ENCODE measurements at regions not wholly inside any gene's neighbourhood (a gene's known extent, or its start where the extent isn't known, plus 50 kb on each side); places are given as distances from the start of the nearest gene placed in this dataset.

DNA sequence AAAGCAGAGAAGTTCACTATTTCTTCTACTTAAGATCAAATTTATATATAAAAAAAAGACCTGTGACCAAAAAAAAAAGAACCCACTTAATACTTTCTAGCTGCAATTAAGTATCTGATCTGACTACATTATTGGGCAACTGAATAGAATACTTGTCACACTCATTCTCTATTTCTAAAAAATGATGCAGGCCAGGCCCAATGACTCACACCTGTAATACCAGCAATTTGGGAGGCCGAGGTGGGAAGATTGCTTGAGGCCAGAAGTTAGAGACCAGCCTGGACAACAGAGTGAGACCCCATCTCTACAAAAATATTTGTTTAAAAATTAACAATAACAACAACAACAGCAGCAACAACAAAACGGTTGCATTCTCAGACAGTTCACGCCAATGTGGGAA lies 108.8 kb upstream of the BMP2K start:
- H3K4ac ChIP-seq (ENCODE audit: low read depth, low read length), result no peak overlapping the region
- H3K9ac ChIP-seq (ENCODE audit: extremely low read depth, insufficient read length, low read length), result no peak overlapping the region
- H3K14ac ChIP-seq (ENCODE audit: insufficient read depth, low read length), result no peak overlapping the region
- no peaks in the 10 kb centered on the region for H4K20me1 ChIP-seq (ENCODE audit: control insufficient read depth, insufficient read depth, insufficient read length)
- H4K5ac ChIP-seq (ENCODE audit: insufficient read length, low read depth, low read length), result no peak overlapping the region
- no peak overlapping the region for H3K27ac ChIP-seq (ENCODE audit: insufficient read length, low read depth, low read length)
- H3K4me3 Mint-ChIP-seq, result no peak overlapping the region
- H3K18ac ChIP-seq (ENCODE audit: insufficient read length, low read depth, low read length), result no peak overlapping the region
- H3K36me3 Mint-ChIP-seq (ENCODE audit: insufficient read depth in 1 of 3, low read depth in 3 of 3), result no peaks in the 10 kb centered on the region
- no peak for TF ChIP-seq CTCF (conservative IDR thresholded peaks at IDR 0.05)
- H3K9me3 ChIP-seq (ENCODE audit: control insufficient read depth, low read depth, low read length), result no peaks in the 10 kb centered on the region
- WGBS (ENCODE audit: extremely low coverage, insufficient read length, low lambda C conversion rate), result no CpG with 5 or more reads among the region's 3 CpGs
- no peaks in the 10 kb centered on the region for H3K79me2 ChIP-seq (ENCODE audit: insufficient read depth, low read length)
- no peak overlapping the region for H3K27ac Mint-ChIP-seq
- no peaks in the 10 kb centered on the region for H3K27me3 ChIP-seq (ENCODE audit: insufficient read depth, low read length)
- no peak for DNase-seq
- H2BK20ac ChIP-seq (ENCODE audit: low read depth, low read length, poor library complexity, severe bottlenecking), result no peak overlapping the region
- H4K8ac ChIP-seq (replicated peaks; ENCODE audit: insufficient read length, low read depth, low read length), result no peak overlapping the region
- no peak overlapping the region for H2AK5ac ChIP-seq (ENCODE audit: insufficient read length, low read length)
- no peak overlapping the region for H3T11ph ChIP-seq (ENCODE audit: low read length)
- H3K56ac ChIP-seq (ENCODE audit: insufficient read length, low read depth, low read length), result no peak overlapping the region
- H3K4me2 ChIP-seq (ENCODE audit: insufficient read depth, insufficient read length, low read length), result no peak overlapping the region
- H2BK5ac ChIP-seq (ENCODE audit: insufficient read length, low read length), result no peak overlapping the region
- H3K79me1 ChIP-seq (ENCODE audit: insufficient read depth, low read depth, low read length, poor library complexity, severe bottlenecking), result no peaks in the 10 kb centered on the region
- peaks cover 22 to 24% of the 10 kb centered on the region in 2 experiments for H3K4me1 Mint-ChIP-seq
- H2BK15ac ChIP-seq (ENCODE audit: low read depth, low read length), result no peak overlapping the region
- H3K4me1 ChIP-seq (ENCODE audit: insufficient read depth, low read length), result no peaks in the 10 kb centered on the region
- H3K9me3 Mint-ChIP-seq, result no peaks in the 10 kb centered on the region
- H2BK12ac ChIP-seq (ENCODE audit: insufficient read length, low read depth, low read length), result no peak overlapping the region
- no peaks in the 10 kb centered on the region for H3K23me2 ChIP-seq (ENCODE audit: insufficient read length, low read depth, low read length, poor library complexity, severe bottlenecking)
- no peak overlapping the region for H2BK120ac ChIP-seq (ENCODE audit: low read depth, low read length, poor library complexity, severe bottlenecking)
- no peak overlapping the region for H2AFZ ChIP-seq (ENCODE audit: low read length)
- H3K27me3 Mint-ChIP-seq (ENCODE audit: low read depth), result peaks cover 1% of the 10 kb centered on the region
- no peak overlapping the region for H3K23ac ChIP-seq (ENCODE audit: insufficient read length, low read depth, low read length)
- H4K91ac ChIP-seq (ENCODE audit: insufficient read length, low read depth, low read length), result no peak overlapping the region
